Cardiac septum (tissue), 1 donor: ENCODE measurements at regions not wholly inside any gene's neighbourhood (a gene's known extent, or its start where the extent isn't known, plus 50 kb on each side); places are given as distances from the start of the nearest gene placed in this dataset.

ENCODE experiments used
- DNase-seq: peaks from one replicate; pipeline ENCODE4 v3.0.0-alpha.2; 2020; ENCODE audit warnings: low spot score
- intact Hi-C: fragments of 100-400 bp; cut with DNase I; formaldehyde crosslinking; loops from one replicate; pipeline ENCODE4 v1.14.0; 2022
- donor health status: DM: no; HTN: no; CAD: no.

DNA sequence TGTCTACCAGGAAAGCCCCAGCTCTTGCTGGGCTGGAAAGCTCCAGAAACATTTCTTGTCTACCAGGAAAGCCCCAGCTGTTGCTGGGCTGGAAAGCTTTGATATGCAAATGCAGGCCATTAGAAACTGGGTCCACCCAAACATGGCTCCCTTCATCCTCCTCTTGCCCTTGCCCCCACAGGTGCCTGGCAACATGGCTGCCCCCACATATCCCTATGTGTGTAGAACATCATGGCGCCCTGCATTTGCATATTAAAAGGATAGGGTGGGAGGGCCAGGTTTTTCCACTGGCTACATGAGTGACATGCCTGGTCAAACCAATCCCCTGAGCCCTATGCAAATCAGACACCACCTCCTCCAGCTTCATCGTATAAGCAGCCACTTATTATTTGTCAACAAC lies 455.4 kb upstream of the ARGLU1 start:
- intact Hi-C loops, result no loop called here
- DNase-seq, result no peak

DNA sequence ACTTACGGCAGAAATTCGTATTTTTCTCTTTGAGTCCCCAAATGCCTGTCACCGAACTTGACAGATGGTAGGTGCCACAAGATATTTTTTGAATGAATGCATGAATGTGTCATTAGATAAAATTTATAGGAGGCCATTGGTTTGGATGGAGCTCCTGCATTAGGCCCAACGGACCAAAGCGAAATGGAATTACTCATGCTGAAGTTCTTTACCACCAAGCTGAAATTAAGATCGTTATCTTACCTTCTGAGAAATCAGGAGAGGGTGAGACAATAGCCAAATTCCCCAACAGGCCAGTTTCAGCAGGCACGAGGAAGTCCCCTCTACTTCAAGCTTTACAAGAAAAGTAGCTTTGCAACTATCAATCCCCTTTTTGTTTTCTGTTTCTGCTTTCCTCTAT lies 452.5 kb upstream of the ARGLU1 start:
- intact Hi-C loops, result no loop called here
- no peak for DNase-seq

- intact Hi-C loops, result no loop called here
- DNase-seq, result no peak
Measured at GRCh38 chr13:107018285-107018684, 450.3 kb upstream of the ARGLU1 start.

GRCh38 chr13:107006661-107007060 lies 438.7 kb upstream of the ARGLU1 start:
- intact Hi-C loops, result no loop called here

GRCh38 chr13:107005577-107005976 lies 437.6 kb upstream of the ARGLU1 start:
- intact Hi-C loops, result no loop called here
- DNase-seq, result no peak

More at GRCh38 chr13:107006661-107007060, 438.7 kb upstream of the ARGLU1 start:
- DNase-seq, result no peak

DNA sequence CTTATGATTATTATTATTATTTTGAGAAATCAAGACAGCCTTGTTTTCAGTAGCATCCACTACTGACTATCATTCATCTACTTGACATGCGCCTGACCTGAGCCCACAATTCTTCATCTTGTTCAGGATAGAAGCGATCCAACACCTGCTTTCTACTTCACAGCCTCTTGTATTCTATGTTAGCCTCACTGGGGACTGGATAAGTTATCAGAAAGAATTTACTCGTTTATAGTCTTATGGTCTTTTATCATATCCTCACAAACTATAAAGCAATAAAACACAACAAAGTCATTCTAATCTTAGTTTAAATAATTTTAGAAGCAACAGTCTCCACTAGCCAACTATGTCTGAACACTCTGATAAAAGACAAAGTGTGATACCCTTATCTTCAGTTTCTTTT lies 436.0 kb upstream of the ARGLU1 start:
- no peak for DNase-seq
- intact Hi-C loops, result no loop called here

DNA sequence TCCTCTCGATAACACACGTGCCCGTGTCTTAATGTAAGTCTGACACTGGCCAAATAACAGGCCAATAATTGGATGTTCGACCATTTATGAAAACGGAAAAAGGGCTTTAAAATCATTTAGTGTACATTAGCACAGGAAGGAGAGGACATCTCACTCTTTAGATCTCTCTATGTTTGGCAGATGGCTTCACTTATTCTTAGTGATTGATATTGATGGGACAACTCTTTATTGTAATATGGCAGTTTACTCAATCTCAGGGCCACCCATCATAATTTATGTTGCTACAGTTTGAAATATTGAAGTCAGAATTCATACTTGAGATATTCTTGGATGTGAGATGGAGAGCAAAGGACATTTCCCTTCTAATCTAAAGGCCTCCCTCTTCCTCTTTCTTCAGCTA lies 430.7 kb upstream of the ARGLU1 start:
- DNase-seq, result no peak
- intact Hi-C loops, result no loop called here

DNA sequence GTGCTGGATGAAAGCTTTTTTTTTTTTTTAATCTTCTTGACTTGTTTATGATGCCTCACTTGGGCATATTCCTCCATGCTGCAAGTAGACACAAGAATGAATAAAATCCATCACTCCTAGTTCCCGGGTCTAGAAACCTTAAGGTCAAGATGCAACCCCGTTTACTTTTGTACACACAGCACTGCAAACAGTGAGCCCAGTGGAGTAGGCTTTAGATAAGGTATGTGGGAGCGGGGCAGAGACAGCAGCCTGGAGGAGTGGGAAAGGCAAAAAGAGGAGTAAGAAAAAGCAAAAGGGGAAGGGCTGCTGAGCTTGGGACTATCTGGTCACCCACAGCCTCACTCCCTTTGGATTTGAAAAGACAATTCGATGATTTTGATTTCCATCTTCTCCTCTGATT lies 429.8 kb upstream of the ARGLU1 start:
- no peak for DNase-seq
- intact Hi-C loops, result no loop called here

DNA sequence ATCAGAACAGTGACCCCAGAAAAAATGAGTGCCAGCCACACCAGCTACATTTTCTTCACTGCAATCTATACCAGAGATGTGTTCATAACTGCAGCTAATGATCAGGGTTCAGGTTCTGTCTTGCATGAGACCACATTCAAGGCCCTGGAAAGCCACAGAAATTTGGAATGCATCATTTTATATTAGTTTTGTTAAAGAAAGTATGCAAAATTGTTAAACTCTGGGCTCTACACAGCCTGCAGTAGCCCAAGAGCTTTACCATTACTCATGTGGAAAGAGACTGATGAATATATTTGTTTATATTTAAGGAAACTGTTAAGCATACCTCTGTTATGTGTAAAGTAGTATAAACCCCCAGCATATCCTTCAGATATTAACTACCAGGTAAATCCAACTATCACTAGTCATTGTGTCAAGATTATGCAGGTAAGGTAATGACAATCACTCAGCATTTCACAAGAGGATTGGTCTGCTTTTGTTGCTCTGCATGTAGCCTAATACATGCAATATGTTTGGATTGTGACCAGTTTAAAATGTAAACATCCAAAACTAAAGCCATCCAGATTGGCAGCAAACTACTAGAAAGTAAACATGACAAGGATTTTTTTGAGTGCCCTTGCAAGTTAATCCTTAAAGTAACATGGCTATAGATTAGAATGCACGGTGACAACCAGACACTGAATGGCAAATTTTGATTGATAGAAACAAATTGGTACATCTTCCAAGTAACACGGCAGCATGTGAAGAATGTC lies 429.1 kb upstream of the ARGLU1 start:
- intact Hi-C loops, result no loop called here
- no peak for DNase-seq

DNA sequence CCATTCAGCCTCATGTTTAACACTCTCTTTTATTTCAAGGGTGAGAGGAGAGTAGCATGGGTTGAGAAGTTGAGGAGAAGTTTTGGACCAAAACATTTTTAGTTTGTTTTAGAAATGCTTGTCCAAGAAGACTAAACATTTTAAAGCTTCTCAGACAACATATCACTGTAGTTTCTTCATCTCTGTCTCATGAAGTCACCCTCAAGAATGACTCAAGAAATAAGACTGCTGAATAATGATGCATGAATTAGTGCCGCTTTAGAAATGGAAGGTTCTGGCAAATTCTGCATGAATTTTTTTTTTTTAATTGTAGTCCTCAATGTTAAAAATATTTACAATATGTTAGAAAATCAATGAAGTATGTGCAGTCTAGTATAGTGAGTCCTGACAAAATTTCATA lies 422.7 kb upstream of the ARGLU1 start:
- DNase-seq, result no peak
- intact Hi-C loops, result no loop called here

GRCh38 chr13:106989876-106990275 lies 421.9 kb upstream of the ARGLU1 start:
- no peak for DNase-seq
- intact Hi-C loops, result no loop called here

- intact Hi-C loops, result no loop called here
- no peak for DNase-seq
Measured at GRCh38 chr13:106987427-106987785, 419.5 kb upstream of the ARGLU1 start.

DNA sequence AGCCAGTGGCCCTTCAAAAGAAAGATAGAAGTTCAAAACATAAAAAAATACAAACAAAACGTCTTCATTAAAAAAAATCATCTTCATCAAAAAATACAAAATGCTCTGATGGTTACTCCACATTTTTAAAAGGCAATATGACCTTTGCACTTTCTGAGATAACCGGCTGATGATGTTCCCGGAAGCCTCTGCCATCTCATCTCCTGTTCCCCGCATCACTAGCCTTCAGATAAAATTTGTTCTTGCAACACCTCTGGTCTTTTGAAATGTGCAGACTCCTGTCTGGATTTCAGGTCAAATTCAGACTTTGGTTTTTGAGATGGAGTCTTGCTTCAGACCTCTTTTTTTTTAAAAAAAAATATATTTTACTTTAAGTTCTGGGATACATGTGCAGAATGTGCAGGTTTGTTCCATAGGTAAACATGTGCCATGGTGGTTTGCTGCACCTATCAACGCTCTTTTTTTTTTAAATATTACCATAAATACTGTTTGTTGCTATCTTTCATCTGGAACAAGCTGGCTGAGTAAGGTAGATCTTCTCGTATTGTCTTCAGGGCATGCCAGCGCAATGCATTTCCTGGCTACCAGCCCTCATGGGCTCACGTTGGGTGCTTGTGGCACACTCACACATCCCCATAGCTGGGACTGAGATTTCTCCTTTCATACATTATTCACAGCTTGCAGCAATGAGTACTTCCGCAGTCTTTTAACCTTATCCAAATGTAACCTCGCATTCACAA lies 418.9 kb upstream of the ARGLU1 start:
- no peak for DNase-seq
- intact Hi-C loops, result no loop called here

- intact Hi-C loops, result no loop called here
- no peak for DNase-seq
Measured at GRCh38 chr13:106986033-106986484, 418.1 kb upstream of the ARGLU1 start.

DNA sequence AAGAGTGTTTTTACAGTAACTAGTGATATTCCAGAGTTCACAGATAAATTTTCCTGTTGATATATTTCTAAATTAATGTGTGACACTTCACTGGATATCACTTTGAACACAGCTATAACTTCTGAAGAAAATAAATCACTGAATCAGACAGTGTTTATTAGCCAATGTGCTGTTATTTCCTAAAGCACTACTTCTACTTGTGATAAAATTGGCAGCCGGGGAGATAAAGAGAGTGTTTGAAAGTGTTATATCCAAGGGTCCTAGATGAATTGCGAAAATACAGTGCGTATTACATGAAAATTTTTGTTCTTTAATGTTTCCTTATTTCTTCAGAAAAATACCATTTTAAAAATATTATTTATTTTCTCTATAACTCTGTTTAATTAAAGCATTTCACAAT lies 417.5 kb upstream of the ARGLU1 start:
- intact Hi-C loops, result no loop called here
- no peak for DNase-seq

DNA sequence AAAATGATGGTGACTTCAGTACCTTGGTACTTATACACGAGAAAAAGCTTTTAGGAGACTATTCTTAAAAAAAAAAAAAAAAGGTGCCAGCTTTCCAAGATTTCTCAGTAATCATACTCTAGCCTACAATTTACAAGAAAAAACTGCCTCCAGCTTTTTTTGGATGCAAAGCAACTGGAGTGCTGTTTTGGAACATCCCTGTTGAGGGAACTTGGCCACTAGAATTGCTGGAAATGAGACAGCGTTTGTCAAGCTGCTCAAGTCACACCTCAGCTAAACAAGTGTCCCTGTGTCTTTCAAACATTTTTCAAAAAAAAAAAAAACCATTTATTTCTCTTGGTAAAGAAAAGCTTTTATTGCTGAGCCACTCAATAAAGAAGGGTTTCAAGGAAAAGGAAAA lies 413.1 kb upstream of the ARGLU1 start:
- no peak for DNase-seq
- intact Hi-C loops, result no loop called here

DNA sequence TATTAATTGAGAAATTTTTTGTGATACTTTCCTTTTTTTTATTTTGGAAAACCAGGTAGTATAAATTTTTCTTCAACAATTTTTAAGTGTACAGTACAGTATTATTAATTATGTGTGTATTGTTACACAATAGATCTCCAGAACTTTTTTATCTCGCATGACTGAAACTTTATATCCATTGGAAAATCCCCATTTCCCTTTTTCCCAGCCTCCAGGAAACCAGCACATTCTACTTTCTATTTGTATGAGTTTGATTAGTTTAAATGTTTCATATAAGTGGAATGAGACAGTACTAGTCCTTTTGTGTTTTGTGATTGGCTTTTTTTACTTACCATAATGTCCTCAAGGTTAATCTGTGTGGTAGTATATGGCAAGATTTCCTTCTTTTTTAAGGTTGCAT lies 399.5 kb upstream of the ARGLU1 start:
- intact Hi-C loops, result no loop called here
- DNase-seq, result no peak

DNA sequence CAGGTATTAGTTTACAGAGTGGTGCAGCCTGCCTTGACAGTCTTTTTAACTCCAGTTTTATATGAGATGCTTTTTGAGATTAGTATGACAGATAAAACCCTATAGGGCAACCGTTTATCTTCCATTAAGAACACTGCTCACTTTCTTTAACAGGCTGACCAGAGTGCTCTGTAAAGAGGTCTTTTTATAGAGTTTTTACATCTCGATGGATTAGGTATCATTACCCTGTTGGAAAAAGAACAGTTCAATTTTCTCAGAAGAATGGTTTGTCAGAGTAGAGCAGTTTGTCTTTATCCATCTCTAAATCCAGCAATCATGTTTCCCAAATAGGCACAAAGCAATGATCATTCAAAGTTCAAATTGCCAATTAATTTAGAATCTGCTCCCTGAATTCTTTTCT lies 395.2 kb upstream of the ARGLU1 start:
- no peak for DNase-seq
- intact Hi-C loops, result no loop called here

DNA sequence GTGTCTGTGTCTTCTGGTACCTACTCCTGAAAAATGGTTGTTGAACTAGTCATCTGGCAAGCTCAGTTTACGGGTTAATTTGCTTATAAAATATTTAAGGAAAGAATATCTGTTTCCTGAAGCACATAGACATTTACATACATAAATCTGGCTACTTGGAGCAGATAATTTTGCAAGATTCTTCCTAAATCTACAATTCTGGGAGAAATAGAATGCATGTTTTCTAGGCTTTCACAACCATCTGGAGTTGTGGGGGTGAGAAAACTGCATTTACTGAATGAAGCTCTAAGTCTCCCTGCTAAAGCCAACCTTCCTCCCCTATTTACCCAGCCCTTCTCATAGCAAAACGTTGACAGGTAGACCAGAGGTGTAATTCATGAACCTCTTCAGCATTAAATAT lies 393.7 kb upstream of the ARGLU1 start:
- no peak for DNase-seq
- intact Hi-C loops, result no loop called here

DNA sequence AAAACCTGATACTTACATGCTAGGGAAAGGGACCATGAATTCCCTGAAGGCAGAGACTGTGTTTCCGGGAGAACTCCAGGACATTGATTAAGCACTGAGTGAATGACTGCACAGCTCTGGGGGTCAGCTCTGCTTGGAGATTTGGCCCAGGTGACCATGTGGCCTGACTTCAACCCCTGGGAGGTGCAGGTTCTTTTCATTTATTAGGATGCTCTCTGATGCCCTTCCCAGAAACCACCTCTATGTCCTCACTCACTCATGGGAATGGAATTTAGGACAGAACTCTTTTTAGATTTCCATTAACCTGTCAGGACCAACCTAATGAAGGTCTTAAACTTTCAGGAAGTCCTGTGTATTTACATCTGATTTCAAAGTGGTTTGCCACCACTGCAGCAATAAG lies 393.3 kb upstream of the ARGLU1 start:
- no peak for DNase-seq
- intact Hi-C loops, result no loop called here

- no peak for DNase-seq
- intact Hi-C loops, result no loop called here
Measured at GRCh38 chr13:106958621-106959048, 390.7 kb upstream of the ARGLU1 start.
